GM21528 (cell line): ENCODE measurements at regions not wholly inside any gene's neighbourhood (a gene's known extent, or its start where the extent isn't known, plus 50 kb on each side); places are given as distances from the start of the nearest gene placed in this dataset.

Source experiments
- ATAC-seq: cut with Tn5 transposase; IDR thresholded peaks from one replicate; pipeline ENCODE4 v1.9.1; 2021; ENCODE audit warnings: mild to moderate bottlenecking, moderate library complexity; ENCODE audit not compliant: unreplicated experiment, low FRiP score

GRCh38 chr2:164187121-164187520 is 434.2 kb downstream of the GRB14 start:
- ATAC-seq = no peak

DNA sequence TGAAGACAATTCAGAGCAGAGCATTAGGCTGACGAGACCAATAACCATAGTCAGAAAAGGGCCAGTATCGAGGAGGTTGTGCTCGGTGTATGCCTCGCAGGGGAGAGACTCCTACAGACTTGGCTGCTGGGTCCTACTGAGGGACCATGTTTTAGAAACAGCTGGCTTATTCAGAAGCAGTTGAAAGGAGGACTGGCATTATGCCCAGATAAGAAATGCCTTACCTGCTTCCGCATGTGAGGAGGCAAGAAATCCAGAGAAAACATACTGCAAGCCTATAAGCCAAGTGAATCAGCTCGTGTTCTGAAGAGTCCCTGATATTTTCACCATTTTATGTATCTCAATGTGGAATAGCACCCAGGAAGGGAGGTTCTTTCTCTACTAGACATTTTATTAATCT is 434.7 kb downstream of the GRB14 start:
- no peak for ATAC-seq

- ATAC-seq = no peak
These were observed 439.1 kb downstream of the GRB14 start for GRCh38 chr2:164182116-164182627.

- ATAC-seq = no peak
These were observed 442.3 kb downstream of the GRB14 start for GRCh38 chr2:164178835-164179465.

- no peak for ATAC-seq
These were observed 428.8 kb upstream of the FIGN start for GRCh38 chr2:164164602-164165001.

DNA sequence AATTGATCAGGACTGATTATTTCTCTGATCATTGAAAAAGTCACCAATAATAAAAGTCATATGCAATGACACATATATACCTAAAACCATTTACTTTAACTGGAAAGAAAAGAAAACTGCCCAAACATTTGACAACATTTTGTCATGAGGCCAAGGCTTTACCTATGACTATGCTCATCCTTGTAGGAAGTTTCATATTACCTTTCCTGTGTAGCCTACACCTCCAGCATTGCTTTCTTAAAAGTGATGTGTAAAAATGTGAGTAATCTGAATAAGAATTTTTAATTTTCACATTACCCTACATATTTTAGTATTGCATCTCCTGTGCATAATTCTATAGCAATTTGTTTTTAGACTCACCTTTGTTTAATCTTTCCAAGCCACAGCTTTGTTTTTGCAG is 419.8 kb upstream of the FIGN start:
- no peak for ATAC-seq

- no peak for ATAC-seq
These were observed 415.7 kb upstream of the FIGN start for GRCh38 chr2:164151522-164151921.

- ATAC-seq = no peak
These were observed 414.8 kb upstream of the FIGN start for GRCh38 chr2:164150604-164151003.

- no peak for ATAC-seq
These were observed 410.6 kb upstream of the FIGN start for GRCh38 chr2:164146441-164146840.

GRCh38 chr2:164145093-164145987 is 409.5 kb upstream of the FIGN start:
- ATAC-seq = no peak

DNA sequence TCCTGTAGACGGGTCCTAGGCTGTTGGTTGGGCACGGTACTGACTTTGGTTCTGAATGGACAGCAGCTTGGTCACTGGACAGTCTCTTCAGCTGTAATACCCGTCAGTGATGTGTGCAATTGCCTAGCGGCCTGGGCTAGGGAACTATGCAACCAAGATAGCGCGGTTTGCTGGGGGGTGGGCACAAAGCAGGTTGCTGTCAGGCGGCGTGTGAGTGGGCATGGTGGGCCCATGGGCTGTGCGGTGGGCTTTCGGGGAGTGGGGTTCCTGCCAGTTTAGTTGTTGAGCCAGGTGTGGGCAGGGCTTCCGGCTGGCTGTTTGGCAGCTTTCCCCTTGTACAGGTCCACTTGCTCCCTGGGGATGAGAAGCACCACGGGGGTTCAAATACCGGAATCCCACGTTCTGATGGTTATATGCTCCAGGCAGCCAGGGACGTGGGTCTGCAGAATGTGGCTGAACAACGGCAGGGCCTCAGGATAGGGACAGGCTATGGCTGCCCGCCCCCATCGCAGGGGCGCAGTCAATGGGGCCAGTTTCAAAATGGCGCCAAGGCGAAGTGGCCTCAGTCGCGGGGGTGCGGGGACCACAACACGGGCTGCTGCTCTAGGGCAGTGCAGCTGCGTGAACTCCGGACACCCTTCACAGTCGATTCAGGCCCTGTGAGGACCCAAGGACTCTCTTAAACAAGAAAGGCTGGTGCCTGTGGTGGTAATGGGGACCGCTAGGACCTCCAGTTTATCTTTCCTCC is 407.5 kb upstream of the FIGN start:
- no peak for ATAC-seq

GRCh38 chr2:164142755-164143154 is 406.9 kb upstream of the FIGN start:
- ATAC-seq = no peak

GRCh38 chr2:164141271-164141670 is 405.5 kb upstream of the FIGN start:
- ATAC-seq = no peak

- no peak for ATAC-seq
These were observed 402.9 kb upstream of the FIGN start for GRCh38 chr2:164138750-164139149.

GRCh38 chr2:164134336-164134735 is 398.5 kb upstream of the FIGN start:
- ATAC-seq = no peak

- no peak for ATAC-seq
These were observed 392.2 kb upstream of the FIGN start for GRCh38 chr2:164127971-164128527.

DNA sequence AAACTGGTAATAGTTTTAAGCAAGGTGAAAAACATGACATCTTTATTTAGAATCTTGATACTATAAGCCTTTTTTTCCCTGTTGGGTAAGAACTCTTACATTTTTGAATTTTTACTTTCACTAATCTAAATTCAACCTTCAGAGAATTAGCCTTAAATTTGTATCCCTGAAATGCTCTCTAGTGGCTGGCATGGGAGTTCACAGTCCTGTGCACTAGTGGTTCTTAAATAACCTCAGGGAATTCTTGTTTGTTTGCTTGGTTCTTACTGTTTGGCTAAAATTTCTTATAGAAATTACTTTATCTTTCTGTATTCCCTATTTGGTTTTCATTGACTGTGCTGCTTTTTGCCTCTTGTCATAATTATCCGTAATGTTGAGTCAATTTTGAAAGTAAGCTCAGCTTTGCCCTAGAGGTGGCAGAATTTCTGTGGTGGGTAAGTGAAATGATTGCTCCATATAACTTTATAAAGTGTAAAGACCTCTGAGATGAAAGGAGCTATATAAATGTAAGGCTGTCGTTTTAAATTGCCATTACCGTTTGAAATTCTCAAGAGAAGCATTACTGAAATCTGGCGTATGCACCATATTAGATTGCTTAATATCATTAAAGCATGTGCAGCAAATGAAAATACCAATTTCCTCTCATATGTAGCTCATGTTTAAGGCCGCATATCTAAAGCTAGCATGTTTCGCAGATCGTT is 391.3 kb upstream of the FIGN start:
- no peak for ATAC-seq

GRCh38 chr2:164115806-164116205 is 380.0 kb upstream of the FIGN start:
- ATAC-seq = no peak

DNA sequence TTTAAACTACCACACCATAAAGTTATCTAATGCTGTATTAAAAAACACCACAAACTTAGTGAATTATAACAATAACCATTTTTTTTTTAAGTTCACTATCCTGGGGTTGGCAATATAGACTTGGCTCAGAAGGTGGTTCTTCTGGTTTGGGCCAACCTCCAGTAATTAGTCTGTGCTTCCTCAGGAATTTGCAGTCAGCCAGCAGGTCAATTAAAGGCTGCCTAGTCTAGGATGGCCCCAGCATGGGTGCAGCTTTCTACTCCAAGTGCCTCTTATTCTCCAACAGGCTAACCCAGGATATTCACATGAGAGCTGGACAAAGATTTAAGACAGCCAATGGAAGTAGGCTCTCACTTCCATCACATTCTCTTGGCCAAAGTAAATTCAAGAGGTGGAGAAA is 379.1 kb upstream of the FIGN start:
- no peak for ATAC-seq

DNA sequence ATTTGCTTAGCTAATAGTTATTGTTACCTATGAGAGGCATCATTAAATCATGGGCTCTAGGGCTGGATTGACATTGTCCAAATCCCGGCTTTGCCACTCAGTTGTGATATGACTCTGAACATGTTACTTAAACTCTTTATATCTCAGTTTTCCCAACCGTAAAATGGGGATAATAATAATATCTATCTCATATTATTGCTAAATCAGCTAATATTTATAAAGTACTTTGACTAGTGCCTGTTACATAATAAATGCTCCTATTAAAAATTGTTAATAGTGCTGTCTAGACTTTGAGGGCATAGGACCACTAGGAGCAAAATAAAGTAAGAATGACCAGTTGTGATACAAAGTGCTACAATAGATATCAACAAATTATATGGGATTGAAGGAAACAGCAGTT is 376.3 kb upstream of the FIGN start:
- no peak for ATAC-seq
